NCI-H1436 treated with DMSO at 0.1 percent for 48 hours (cell line): ENCODE measurements at regions not wholly inside any gene's neighbourhood (a gene's known extent, or its start where the extent isn't known, plus 50 kb on each side); places are given as distances from the start of the nearest gene placed in this dataset.
A peak's percentile ranks its signal among the peaks of the same experiment; 100 is the strongest.

Experiments used
- DNase-seq: peaks from one replicate; lab custom pipeline; 2025; lab: John Stamatoyannopoulos, UW

- no peak for DNase-seq
Observed at GRCh38 chr12:88996200-88996788, 356.0 kb downstream of the DUSP6 start.

GRCh38 chr12:88994971-88995370 is 357.3 kb downstream of the DUSP6 start:
- DNase-seq = no peak

DNA sequence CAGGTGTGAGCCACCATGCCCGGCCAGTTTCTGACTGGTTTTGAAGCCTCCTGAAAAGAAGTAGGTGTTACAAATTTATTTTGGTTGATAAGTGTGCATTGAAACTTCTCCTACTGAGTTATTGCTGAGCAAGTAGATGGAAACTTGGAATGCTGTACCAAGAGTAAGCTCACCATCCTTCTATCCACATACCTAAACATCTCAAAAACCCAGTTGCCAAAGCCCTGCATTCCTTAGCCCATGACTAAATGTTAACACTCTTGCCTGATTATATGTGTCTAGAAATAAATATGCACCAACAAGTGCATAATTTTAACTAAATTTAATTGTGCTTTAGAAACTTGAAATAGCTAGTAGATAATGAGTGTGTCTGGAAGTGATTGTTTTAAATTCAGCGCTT is 357.8 kb downstream of the DUSP6 start:
- DNase-seq = no peak

GRCh38 chr12:88993651-88994050 is 358.6 kb downstream of the DUSP6 start:
- DNase-seq = peak; percentile 36

DNA sequence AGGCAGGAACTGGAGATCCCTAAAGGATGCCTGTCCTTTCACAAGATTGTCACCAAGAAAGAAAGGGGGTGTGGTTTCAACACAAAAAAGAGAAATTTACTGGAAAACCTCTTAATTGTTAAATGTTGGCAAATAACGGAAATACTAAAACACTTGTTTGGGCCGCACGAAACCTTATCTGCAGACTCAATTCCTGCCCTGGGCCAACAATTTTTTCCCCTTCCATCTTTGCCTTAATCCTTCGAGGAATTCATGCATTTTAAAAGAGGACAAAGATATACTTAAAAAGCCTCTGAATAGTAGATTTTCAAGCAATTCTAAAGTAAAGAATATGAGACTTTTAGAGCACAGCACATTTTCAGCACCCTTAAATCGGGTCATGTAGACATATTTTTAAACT is 366.2 kb downstream of the DUSP6 start:
- DNase-seq = no peak

DNA sequence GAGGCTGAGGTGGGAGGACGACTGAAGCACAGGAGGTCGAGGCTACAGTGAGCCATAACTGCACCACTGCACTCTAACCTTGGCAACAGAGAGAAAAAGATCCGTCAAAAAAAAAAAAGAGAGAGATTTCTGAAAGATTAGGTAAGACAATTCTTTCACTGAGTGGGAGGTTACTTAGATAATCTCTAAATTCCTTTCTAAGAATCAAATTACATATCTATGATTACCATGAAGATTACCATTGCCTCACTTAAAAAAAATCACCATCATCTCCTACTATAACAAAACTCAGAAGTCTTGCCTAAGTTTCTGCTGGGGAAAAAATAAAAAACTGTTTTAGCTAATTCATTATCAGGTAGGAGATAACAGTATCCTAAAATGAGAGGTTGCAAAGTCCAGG is 366.7 kb downstream of the DUSP6 start:
- DNase-seq = no peak

GRCh38 chr12:88985011-88985410 is 367.3 kb downstream of the DUSP6 start:
- no peak for DNase-seq

GRCh38 chr12:88982694-88983093 is 369.6 kb downstream of the DUSP6 start:
- no peak for DNase-seq

DNA sequence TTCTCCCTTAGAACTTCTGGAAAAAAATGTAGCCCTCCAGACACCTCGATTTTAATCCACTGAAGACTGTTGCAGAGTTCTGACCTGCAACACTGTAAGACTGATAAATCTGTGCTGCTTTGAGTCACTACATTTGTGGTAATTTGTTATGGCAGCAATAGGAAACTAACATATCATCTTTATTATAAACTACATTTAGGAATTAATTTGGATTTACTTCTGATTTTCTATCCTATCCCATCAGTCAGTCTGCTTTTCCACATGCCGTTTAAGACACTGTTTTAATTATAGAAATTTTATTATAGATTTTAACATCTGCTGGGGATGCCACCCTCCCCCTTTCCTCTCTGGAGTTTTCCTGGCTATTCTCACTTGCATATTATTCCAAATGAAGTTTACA is 375.2 kb downstream of the DUSP6 start:
- DNase-seq = no peak

DNA sequence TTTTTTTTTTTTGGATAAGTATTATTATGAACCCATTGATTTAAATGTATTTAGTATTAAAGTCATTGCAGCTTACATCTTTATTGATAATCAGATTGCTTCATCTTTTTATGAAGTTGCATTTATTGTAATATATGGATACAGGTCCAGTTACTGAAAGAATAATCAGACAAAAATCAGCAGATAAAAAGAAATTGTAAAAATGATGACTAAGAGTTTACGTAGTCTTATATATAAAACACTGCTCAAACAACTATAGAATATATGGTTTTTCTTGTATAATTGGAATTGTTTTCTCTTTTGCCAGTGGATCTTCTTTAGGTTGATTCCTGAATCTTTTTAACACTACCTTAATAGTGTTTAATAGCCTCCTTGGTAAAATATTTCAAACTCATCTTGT is 378.3 kb downstream of the DUSP6 start:
- DNase-seq = no peak

GRCh38 chr12:88970740-88971139 is 381.6 kb downstream of the DUSP6 start:
- DNase-seq = no peak

GRCh38 chr12:88969127-88969526 is 383.2 kb downstream of the DUSP6 start:
- no peak for DNase-seq

- DNase-seq = peak; percentile 10
Observed at GRCh38 chr12:88960213-88960878, 380.1 kb upstream of the KITLG start.

- peak; percentile 99 for DNase-seq
Observed at GRCh38 chr12:88958946-88959345, 378.7 kb upstream of the KITLG start.

DNA sequence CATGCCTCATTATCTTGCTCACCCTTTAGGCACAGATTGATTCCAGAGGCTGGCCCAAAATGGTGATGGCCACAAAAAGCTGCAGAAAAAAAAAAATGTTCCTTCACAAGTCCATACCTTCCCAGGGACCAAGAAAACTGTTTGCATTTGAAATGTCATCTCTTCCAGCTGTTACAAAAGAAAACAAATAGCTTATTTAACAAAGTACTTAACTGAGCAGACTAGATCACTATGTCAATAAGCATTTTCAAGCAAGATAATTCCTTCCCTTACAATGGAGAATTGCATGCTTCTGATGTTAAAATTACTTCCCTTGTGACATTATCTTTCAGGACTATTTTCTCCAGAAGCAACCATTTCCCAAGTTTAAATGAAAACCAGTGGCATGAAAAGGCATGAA is 377.9 kb upstream of the KITLG start:
- peak; percentile 92 for DNase-seq

DNA sequence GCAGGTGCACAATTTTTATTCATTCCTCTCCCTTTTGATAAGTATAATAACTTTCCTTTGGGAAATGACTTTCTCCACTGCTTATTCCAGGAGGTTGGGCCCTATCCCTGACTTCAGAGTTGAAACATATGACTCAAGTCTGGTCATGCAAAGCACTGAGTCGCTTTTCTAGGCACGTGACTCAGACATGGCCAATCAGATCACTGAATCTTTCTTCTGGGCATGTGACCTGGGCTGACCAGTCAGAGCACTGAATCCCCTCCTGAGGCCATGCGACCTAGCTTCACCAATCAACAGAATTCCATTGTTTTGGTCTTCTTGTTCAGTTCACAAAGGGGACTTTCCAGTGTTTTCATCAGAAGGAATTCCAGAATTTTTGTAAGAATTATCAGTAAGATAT is 377.1 kb upstream of the KITLG start:
- DNase-seq = no peak

GRCh38 chr12:88955531-88955930 is 375.3 kb upstream of the KITLG start:
- DNase-seq = no peak

DNA sequence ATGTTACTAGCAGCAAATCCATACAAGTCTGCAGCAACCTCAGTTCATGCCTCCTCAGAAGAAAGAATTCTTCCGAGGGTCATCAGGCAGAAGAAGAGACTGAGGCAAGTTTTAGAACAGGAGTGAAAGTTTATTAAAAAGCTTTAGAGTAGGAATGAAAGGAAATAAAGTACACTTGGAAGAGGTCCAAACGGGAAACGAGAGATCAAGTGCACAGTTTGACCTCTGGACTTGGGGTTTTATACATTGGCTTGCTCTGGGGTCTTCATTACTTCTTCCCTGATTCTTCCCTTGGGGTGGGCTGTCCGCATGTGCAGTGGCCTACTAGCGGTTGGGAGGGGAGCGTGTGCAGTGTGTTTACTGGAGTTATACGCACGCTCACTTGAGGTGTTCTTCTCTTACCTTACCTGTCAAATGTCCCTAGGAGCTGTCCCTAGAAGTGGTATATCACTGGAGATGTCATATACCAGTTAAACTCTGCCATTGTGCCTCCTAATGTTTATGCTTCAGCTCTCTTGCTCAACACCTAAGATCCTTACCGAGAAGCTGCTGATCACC is 372.8 kb upstream of the KITLG start:
- no peak for DNase-seq

- DNase-seq = no peak
Observed at GRCh38 chr12:88952562-88952942, 372.3 kb upstream of the KITLG start.

- no peak for DNase-seq
Observed at GRCh38 chr12:88951860-88952561, 371.7 kb upstream of the KITLG start.

- peak; percentile 97 for DNase-seq
Observed at GRCh38 chr12:88951177-88951576, 370.9 kb upstream of the KITLG start.

GRCh38 chr12:88947486-88948043 is 367.3 kb upstream of the KITLG start:
- no peak for DNase-seq
